H9 (cell line): ENCODE measurements at regions not wholly inside any gene's neighbourhood (a gene's known extent, or its start where the extent isn't known, plus 50 kb on each side); places are given as distances from the start of the nearest gene placed in this dataset.

Source experiments
- DNase-seq: peaks from one replicate; pipeline ENCODE4 v3.0.0-alpha.2; 2017
- H2AFZ ChIP-seq: one replicate; pipeline ENCODE4 v1.6.1; 2013; ENCODE audit warnings: mild to moderate bottlenecking, low read length, control low read depth, moderate library complexity
- H2AK5ac ChIP-seq: 2 replicates; pipeline ENCODE4 v1.6.1; 2013; ENCODE audit warnings: low read length, control low read depth, mixed read lengths; ENCODE audit not compliant: insufficient read length
- H2BK120ac ChIP-seq: one replicate; pipeline ENCODE4 v1.6.1; 2013; ENCODE audit warnings: low read depth, mild to moderate bottlenecking, low read length, control low read depth, inconsistent platforms; ENCODE audit not compliant: poor library complexity, severe bottlenecking
- H2BK12ac ChIP-seq: 2 replicates; pipeline ENCODE4 v1.6.1; 2013; ENCODE audit warnings: low read length, control low read depth, mixed read lengths, low read depth; ENCODE audit not compliant: insufficient read length
- H2BK15ac ChIP-seq: 2 replicates; pipeline ENCODE4 v1.6.1; 2013; ENCODE audit warnings: low read depth, low read length, control low read depth
- H2BK20ac ChIP-seq: one replicate; pipeline ENCODE4 v1.6.1; 2013; ENCODE audit warnings: low read depth, mild to moderate bottlenecking, low read length, control low read depth, inconsistent platforms; ENCODE audit not compliant: poor library complexity, severe bottlenecking
- H2BK5ac ChIP-seq: 2 replicates; pipeline ENCODE4 v1.6.1; 2013; ENCODE audit warnings: low read length, control low read depth, mixed read lengths; ENCODE audit not compliant: insufficient read length
- H3K14ac ChIP-seq: 2 replicates; pipeline ENCODE4 v1.6.1; 2013; ENCODE audit warnings: low read length, control low read depth; ENCODE audit not compliant: insufficient read depth
- H3K18ac ChIP-seq: 2 replicates; pipeline ENCODE4 v1.6.1; 2013; ENCODE audit warnings: low read depth, mild to moderate bottlenecking, mixed read lengths, low read length, control low read depth; ENCODE audit not compliant: insufficient read length
- H3K23ac ChIP-seq: 2 replicates; pipeline ENCODE4 v1.6.1; 2013; ENCODE audit warnings: low read length, control low read depth, mixed read lengths, low read depth; ENCODE audit not compliant: insufficient read length
- H3K23me2 ChIP-seq: 2 replicates; pipeline ENCODE4 v1.6.1; 2013; ENCODE audit warnings: low read depth, mild to moderate bottlenecking, mixed read lengths, low read length, control low read depth; ENCODE audit not compliant: insufficient read length, poor library complexity, severe bottlenecking
- H3K27ac ChIP-seq: 2 replicates; pipeline ENCODE4 v1.5.1; 2013; ENCODE audit warnings: low read length, control low read depth, mixed read lengths, low read depth; ENCODE audit not compliant: insufficient read length
- H3K27me3 ChIP-seq: 2 replicates; pipeline ENCODE4 v1.6.1; 2013; ENCODE audit warnings: low read length, control low read depth, inconsistent platforms; ENCODE audit not compliant: insufficient read depth
- H3K4ac ChIP-seq: 2 replicates; pipeline ENCODE4 v1.6.1; 2013; ENCODE audit warnings: low read depth, mild to moderate bottlenecking, control low read depth, inconsistent platforms, low read length, moderate library complexity
- H3K4me1 ChIP-seq: 2 replicates; pipeline ENCODE4 v1.6.1; 2013; ENCODE audit warnings: low read length, control low read depth, inconsistent platforms; ENCODE audit not compliant: insufficient read depth
- H3K4me2 ChIP-seq: 2 replicates; pipeline ENCODE4 v1.6.1; 2013; ENCODE audit warnings: low read length, control low read depth, mixed read lengths; ENCODE audit not compliant: insufficient read length, insufficient read depth
- H3K56ac ChIP-seq: 2 replicates; pipeline ENCODE4 v1.6.1; 2013; ENCODE audit warnings: low read depth, mild to moderate bottlenecking, mixed read lengths, low read length, control low read depth; ENCODE audit not compliant: insufficient read length
- H3K79me1 ChIP-seq: 2 replicates; pipeline ENCODE4 v1.6.1; 2013; ENCODE audit warnings: low read depth, mild to moderate bottlenecking, moderate library complexity, low read length, control low read depth, inconsistent platforms; ENCODE audit not compliant: insufficient read depth, poor library complexity, severe bottlenecking
- H3K79me2 ChIP-seq: 2 replicates; pipeline ENCODE4 v1.6.1; 2013; ENCODE audit warnings: low read length, control low read depth, inconsistent platforms; ENCODE audit not compliant: insufficient read depth
- H3K9ac ChIP-seq: 2 replicates; pipeline ENCODE4 v1.6.1; 2013; ENCODE audit warnings: low read length, control low read depth, mixed read lengths; ENCODE audit not compliant: insufficient read length; ENCODE audit errors: extremely low read depth
- H3K9me3 ChIP-seq: one replicate; pipeline ENCODE4 v1.6.1; 2013; ENCODE audit warnings: low read depth, low read length, inconsistent platforms; ENCODE audit not compliant: control insufficient read depth
- H3T11ph ChIP-seq: one replicate; pipeline ENCODE4 v1.6.1; 2013; ENCODE audit warnings: mild to moderate bottlenecking, low read length, control low read depth, inconsistent platforms
- H4K20me1 ChIP-seq: one replicate; pipeline ENCODE4 v1.6.1; 2013; ENCODE audit not compliant: control insufficient read depth, insufficient read length, insufficient read depth
- H4K5ac ChIP-seq: 2 replicates; pipeline ENCODE4 v1.6.1; 2013; ENCODE audit warnings: low read depth, mild to moderate bottlenecking, mixed read lengths, low read length, control low read depth; ENCODE audit not compliant: insufficient read length
- H4K8ac ChIP-seq: replicated peaks from 2 replicates; pipeline ENCODE4 v1.6.1; 2013; ENCODE audit warnings: low read length, control low read depth, mixed read lengths, low read depth; ENCODE audit not compliant: insufficient read length
- H4K91ac ChIP-seq: 2 replicates; pipeline ENCODE4 v1.6.1; 2013; ENCODE audit warnings: low read depth, mild to moderate bottlenecking, moderate library complexity, mixed read lengths, low read length, control low read depth; ENCODE audit not compliant: insufficient read length
- H3K27ac Mint-ChIP-seq, 3 experiments: 2 replicates in 2 of 3; 3 replicates in 1 of 3; pipeline ENCODE4 v1.8.0; 2020 to 2021; ENCODE audit warnings: mixed read lengths in 3 of 3, mild to moderate bottlenecking in 1 of 3, moderate library complexity in 1 of 3
- H3K27me3 Mint-ChIP-seq: 2 replicates; pipeline ENCODE4 v1.8.0; 2021; ENCODE audit warnings: low read depth, mild to moderate bottlenecking, moderate library complexity, mixed read lengths
- H3K36me3 Mint-ChIP-seq, 3 experiments: 2 replicates in 2 of 3; 3 replicates in 1 of 3; pipeline ENCODE4 v1.8.0; 2020 to 2021; ENCODE audit warnings: low read depth in 3 of 3, mixed read lengths in 3 of 3; ENCODE audit not compliant: insufficient read depth in 1 of 3
- H3K4me1 Mint-ChIP-seq, 2 experiments: 2 replicates each; pipeline ENCODE4 v1.8.0; 2020; ENCODE audit warnings: mixed read lengths in 2 of 2
- H3K4me3 Mint-ChIP-seq, 2 experiments: 2 replicates in 1 of 2; 3 replicates in 1 of 2; pipeline ENCODE4 v1.8.0; 2020 to 2021; ENCODE audit warnings: mild to moderate bottlenecking in 2 of 2, mixed read lengths in 2 of 2, moderate library complexity in 1 of 2
- H3K9me3 Mint-ChIP-seq, 2 experiments: 2 replicates in 1 of 2; 3 replicates in 1 of 2; pipeline ENCODE4 v1.8.0; 2020; ENCODE audit warnings: mild to moderate bottlenecking in 2 of 2, mixed read lengths in 2 of 2, moderate library complexity in 1 of 2
- WGBS: extraction: QIAGEN DNeasy Blood & Tissue Kit; methylation state at CpG from one replicate; pipeline ENCODE4 v1.1.7; 2013; ENCODE audit warnings: missing lambda C conversion rate, low lambda C conversion rate, mixed read lengths; ENCODE audit not compliant: insufficient read length; ENCODE audit errors: extremely low coverage; 5-methylcytosine and 5-hydroxymethylcytosine counted together
- TF ChIP-seq, protein P1 (sequence below): fragments of 200-600 bp; sonication (generic); conservative IDR thresholded peaks from 3 replicates; pipeline ENCODE4 v1.8.0; 2021; ENCODE audit warnings: antibody characterized with exemption, mild to moderate bottlenecking

DNA sequence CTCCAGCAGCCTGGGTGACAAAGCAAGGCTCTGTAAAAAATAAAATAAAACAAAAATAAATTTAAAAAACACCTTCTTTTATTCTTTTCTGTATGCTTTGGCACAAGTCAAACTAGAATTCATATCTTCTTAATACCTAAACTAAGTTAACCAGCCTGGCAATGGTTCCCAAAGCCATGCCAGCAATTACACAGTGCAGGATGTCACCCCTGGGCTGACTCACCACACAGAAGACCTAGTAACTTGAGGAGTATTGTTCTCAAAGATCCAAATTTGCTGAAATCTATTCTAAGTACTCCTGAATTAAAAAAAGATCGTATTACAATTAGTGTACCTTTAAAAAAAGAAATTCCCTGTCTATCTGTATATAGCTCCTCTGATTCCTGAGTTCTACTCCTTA is 162.7 kb upstream of the SGK1 start:
- H3K18ac ChIP-seq, result no peak overlapping the region
- no peak overlapping the region for H3K56ac ChIP-seq
- H2BK15ac ChIP-seq, result no peak overlapping the region
- H2AK5ac ChIP-seq, result no peak overlapping the region
- H3K14ac ChIP-seq, result no peak overlapping the region
- TF ChIP-seq, protein P1, sequence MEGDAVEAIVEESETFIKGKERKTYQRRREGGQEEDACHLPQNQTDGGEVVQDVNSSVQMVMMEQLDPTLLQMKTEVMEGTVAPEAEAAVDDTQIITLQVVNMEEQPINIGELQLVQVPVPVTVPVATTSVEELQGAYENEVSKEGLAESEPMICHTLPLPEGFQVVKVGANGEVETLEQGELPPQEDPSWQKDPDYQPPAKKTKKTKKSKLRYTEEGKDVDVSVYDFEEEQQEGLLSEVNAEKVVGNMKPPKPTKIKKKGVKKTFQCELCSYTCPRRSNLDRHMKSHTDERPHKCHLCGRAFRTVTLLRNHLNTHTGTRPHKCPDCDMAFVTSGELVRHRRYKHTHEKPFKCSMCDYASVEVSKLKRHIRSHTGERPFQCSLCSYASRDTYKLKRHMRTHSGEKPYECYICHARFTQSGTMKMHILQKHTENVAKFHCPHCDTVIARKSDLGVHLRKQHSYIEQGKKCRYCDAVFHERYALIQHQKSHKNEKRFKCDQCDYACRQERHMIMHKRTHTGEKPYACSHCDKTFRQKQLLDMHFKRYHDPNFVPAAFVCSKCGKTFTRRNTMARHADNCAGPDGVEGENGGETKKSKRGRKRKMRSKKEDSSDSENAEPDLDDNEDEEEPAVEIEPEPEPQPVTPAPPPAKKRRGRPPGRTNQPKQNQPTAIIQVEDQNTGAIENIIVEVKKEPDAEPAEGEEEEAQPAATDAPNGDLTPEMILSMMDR, result no peak
- H3K9ac ChIP-seq, result no peak overlapping the region
- H3K4me2 ChIP-seq, result no peak overlapping the region
- Mint-ChIP-seq H3K36me3 (no peaks in the 10 kb centered on the region; a peak in 1 of 7 replicates), H3K4me1 (peaks cover 11 to 15% of the 10 kb centered on the region in 2 experiments), H3K4me3 (no peak overlapping the region), H3K27ac (no peak overlapping the region), H3K9me3 (no peaks in the 10 kb centered on the region), H3K27me3 (no peaks in the 10 kb centered on the region; the same call in 1 of the 2 replicates)
- WGBS, result no CpG with 5 or more reads among the region's 1 CpG
- no peak overlapping the region for H2BK5ac ChIP-seq
- no peak overlapping the region for H2AFZ ChIP-seq
- H3K4ac ChIP-seq, result no peak overlapping the region
- no peak overlapping the region for H3T11ph ChIP-seq
- no peak overlapping the region for H4K8ac ChIP-seq
- H3K27me3 ChIP-seq, result no peaks in the 10 kb centered on the region
- no peaks in the 10 kb centered on the region for H3K79me2 ChIP-seq
- H2BK120ac ChIP-seq, result no peak overlapping the region
- no peak overlapping the region for H4K5ac ChIP-seq
- no peaks in the 10 kb centered on the region for H3K79me1 ChIP-seq
- H4K20me1 ChIP-seq, result no peaks in the 10 kb centered on the region
- H3K4me1 ChIP-seq, result no peaks in the 10 kb centered on the region; the same call in 1 of the 2 replicates
- H4K91ac ChIP-seq, result no peak overlapping the region
- H2BK12ac ChIP-seq, result no peak overlapping the region
- no peak overlapping the region for H2BK20ac ChIP-seq
- H3K23me2 ChIP-seq, result no peaks in the 10 kb centered on the region
- no peaks in the 10 kb centered on the region for H3K9me3 ChIP-seq
- H3K23ac ChIP-seq, result no peak overlapping the region
- H3K27ac ChIP-seq, result no peak overlapping the region
- DNase-seq, result no peak
